ENCODE measurements at regions not wholly inside any gene's neighbourhood (a gene's known extent, or its start where the extent isn't known, plus 50 kb on each side); places are given as distances from the start of the nearest gene placed in this dataset.

- Histone ChIP-seq H3K27ac (ENCODE audit: insufficient read length, low read depth, low read length) (no peak overlapping the region), H3K9me3 (ENCODE audit: control insufficient read depth, low read depth, low read length) (no peaks in the 10 kb centered on the region), H3K79me2 (ENCODE audit: insufficient read depth, low read length) (no peaks in the 10 kb centered on the region), H4K91ac (ENCODE audit: insufficient read length, low read depth, low read length) (no peak overlapping the region), H4K20me1 (ENCODE audit: control insufficient read depth, insufficient read depth, insufficient read length) (no peaks in the 10 kb centered on the region), H2BK120ac (ENCODE audit: low read depth, low read length, poor library complexity, severe bottlenecking) (no peak overlapping the region), H3K9ac (ENCODE audit: extremely low read depth, insufficient read length, low read length) (no peak overlapping the region), H3K79me1 (ENCODE audit: insufficient read depth, low read depth, low read length, poor library complexity, severe bottlenecking) (no peaks in the 10 kb centered on the region), H3K27me3 (ENCODE audit: insufficient read depth, low read length) (no peaks in the 10 kb centered on the region), H3K4ac (ENCODE audit: low read depth, low read length) (no peak overlapping the region), H3K18ac (ENCODE audit: insufficient read length, low read depth, low read length) (no peak overlapping the region), H2BK15ac (ENCODE audit: low read depth, low read length) (no peak overlapping the region), H3K23me2 (ENCODE audit: insufficient read length, low read depth, low read length, poor library complexity, severe bottlenecking) (no peaks in the 10 kb centered on the region), H3K56ac (ENCODE audit: insufficient read length, low read depth, low read length) (no peak overlapping the region), H3K23ac (ENCODE audit: insufficient read length, low read depth, low read length) (no peak overlapping the region), H2BK5ac (ENCODE audit: insufficient read length, low read length) (no peak overlapping the region), H3K14ac (ENCODE audit: insufficient read depth, low read length) (no peak overlapping the region), H2AFZ (ENCODE audit: low read length) (no peak overlapping the region), H3K4me2 (ENCODE audit: insufficient read depth, insufficient read length, low read length) (no peak overlapping the region), H4K5ac (ENCODE audit: insufficient read length, low read depth, low read length) (no peak overlapping the region), H2AK5ac (ENCODE audit: insufficient read length, low read length) (no peak overlapping the region), H2BK12ac (ENCODE audit: insufficient read length, low read depth, low read length) (no peak overlapping the region), H3K4me1 (ENCODE audit: insufficient read depth, low read length) (no peaks in the 10 kb centered on the region), H4K8ac (replicated peaks; ENCODE audit: insufficient read length, low read depth, low read length) (no peak overlapping the region), H2BK20ac (ENCODE audit: low read depth, low read length, poor library complexity, severe bottlenecking) (no peak overlapping the region), H3T11ph (ENCODE audit: low read length) (no peak overlapping the region)
- TF ChIP-seq CTCF (conservative IDR thresholded peaks at IDR 0.05): no peak
- no peak overlapping the region for H3K27ac Mint-ChIP-seq
- no peaks in the 10 kb centered on the region for H3K27me3 Mint-ChIP-seq (ENCODE audit: low read depth)
- H3K4me3 Mint-ChIP-seq: no peak overlapping the region
- no peaks in the 10 kb centered on the region for H3K4me1 Mint-ChIP-seq
- peaks cover 7 to 11% of the 10 kb centered on the region in 2 experiments; a peak in 4 of 5 replicates for H3K9me3 Mint-ChIP-seq
- no peak for DNase-seq
- peaks cover 0 to 13% (median 2%) of the 10 kb centered on the region in 3 experiments; a peak in 5 of 7 replicates for H3K36me3 Mint-ChIP-seq (ENCODE audit: insufficient read depth in 1 of 3, low read depth in 3 of 3)
These were observed 316.3 kb upstream of the SORCS1 start for GRCh38 chr10:107480781-107481180.

Data from H9 (cell line).